Ovary (tissue), 3 donors: ENCODE measurements at regions not wholly inside any gene's neighbourhood (a gene's known extent, or its start where the extent isn't known, plus 50 kb on each side); places are given as distances from the start of the nearest gene placed in this dataset.

Source experiments
- EP300 ChIP-seq: sonication (generic); formaldehyde crosslinking; IDR thresholded peaks from one replicate; pipeline ENCODE4 v1.6.1; 2017; ENCODE audit warnings: antibody characterized with exemption
- POLR2A ChIP-seq: fragments of 450-650 bp; IDR thresholded peaks from one replicate; pipeline ENCODE4 v1.6.1; 2017; ENCODE audit warnings: antibody characterized with exemption, mild to moderate bottlenecking, moderate library complexity
- TF ChIP-seq, protein P1 (sequence below), 3 donors: fragments of 450-650 bp in 2 of 3; fragments of 200-600 bp in 1 of 3; IDR thresholded peaks; one replicate each; pipeline versions ENCODE4 v1.5.1 to v1.8.0; 2016 to 2022; ENCODE audit warnings: antibody characterized with exemption in 3 of 3, mild to moderate bottlenecking in 1 of 3
- donor health status: DM: no; HTN: no; CAD: no.

- TF ChIP-seq, protein P1, sequence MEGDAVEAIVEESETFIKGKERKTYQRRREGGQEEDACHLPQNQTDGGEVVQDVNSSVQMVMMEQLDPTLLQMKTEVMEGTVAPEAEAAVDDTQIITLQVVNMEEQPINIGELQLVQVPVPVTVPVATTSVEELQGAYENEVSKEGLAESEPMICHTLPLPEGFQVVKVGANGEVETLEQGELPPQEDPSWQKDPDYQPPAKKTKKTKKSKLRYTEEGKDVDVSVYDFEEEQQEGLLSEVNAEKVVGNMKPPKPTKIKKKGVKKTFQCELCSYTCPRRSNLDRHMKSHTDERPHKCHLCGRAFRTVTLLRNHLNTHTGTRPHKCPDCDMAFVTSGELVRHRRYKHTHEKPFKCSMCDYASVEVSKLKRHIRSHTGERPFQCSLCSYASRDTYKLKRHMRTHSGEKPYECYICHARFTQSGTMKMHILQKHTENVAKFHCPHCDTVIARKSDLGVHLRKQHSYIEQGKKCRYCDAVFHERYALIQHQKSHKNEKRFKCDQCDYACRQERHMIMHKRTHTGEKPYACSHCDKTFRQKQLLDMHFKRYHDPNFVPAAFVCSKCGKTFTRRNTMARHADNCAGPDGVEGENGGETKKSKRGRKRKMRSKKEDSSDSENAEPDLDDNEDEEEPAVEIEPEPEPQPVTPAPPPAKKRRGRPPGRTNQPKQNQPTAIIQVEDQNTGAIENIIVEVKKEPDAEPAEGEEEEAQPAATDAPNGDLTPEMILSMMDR (IDR thresholded peaks at IDR 0.05): no peak
- TF ChIP-seq EP300 (no peak), POLR2A (no peak)
Observed at GRCh38 chrX:44669626-44670025, 127.0 kb upstream of the FUNDC1 start.
